SU-DHL-6 (cell line): ENCODE measurements at regions not wholly inside any gene's neighbourhood (a gene's known extent, or its start where the extent isn't known, plus 50 kb on each side); places are given as distances from the start of the nearest gene placed in this dataset.

Experiments
- H2AFZ ChIP-seq: fragments of 200-600 bp; sonication (generic); 2 replicates; pipeline ENCODE4 v1.6.1; 2014; ENCODE audit warnings: low read depth, mild to moderate bottlenecking, moderate library complexity, mixed read lengths, antibody characterized with exemption, low read length; ENCODE audit not compliant: severe bottlenecking
- H3F3A ChIP-seq: fragments of 200-600 bp; shearing (Covaris generic); 2 replicates; pipeline ENCODE4 v1.6.0; 2016; ENCODE audit warnings: antibody characterized with exemption, mild to moderate bottlenecking; ENCODE audit not compliant: insufficient read depth
- H3K27ac ChIP-seq: fragments of 200-600 bp; sonication (generic); 2 replicates; pipeline ENCODE4 v1.5.1; 2016; ENCODE audit warnings: low read depth, mild to moderate bottlenecking, low read length, moderate library complexity, mixed read lengths
- H3K27me3 ChIP-seq: fragments of 200-600 bp; sonication (generic), shearing (Covaris generic); 2 replicates; pipeline ENCODE4 v1.6.0; 2014; ENCODE audit warnings: mild to moderate bottlenecking, low read length
- H3K36me3 ChIP-seq: fragments of 200-600 bp; sonication (generic); 2 replicates; pipeline ENCODE4 v1.6.1; 2014; ENCODE audit warnings: mild to moderate bottlenecking, low read length, mixed read lengths
- H3K4me2 ChIP-seq: fragments of 300-600, 200-600 bp; shearing (Covaris generic), sonication (generic); 2 replicates; pipeline ENCODE4 v1.6.0; 2014; ENCODE audit warnings: low read length, low read depth, mild to moderate bottlenecking; ENCODE audit not compliant: poor library complexity, severe bottlenecking
- H3K4me3 ChIP-seq: fragments of 200-600 bp; sonication (generic); 2 replicates; pipeline ENCODE4 v1.5.1; 2014; ENCODE audit warnings: antibody characterized with exemption, low read length, mild to moderate bottlenecking, mixed read lengths; ENCODE audit not compliant: insufficient read depth, poor library complexity, severe bottlenecking
- H3K79me2 ChIP-seq: fragments of 200-600 bp; sonication (generic); 2 replicates; pipeline ENCODE4 v1.6.1; 2014; ENCODE audit warnings: mild to moderate bottlenecking, low read length, moderate library complexity; ENCODE audit not compliant: insufficient read depth
- H3K9ac ChIP-seq: fragments of 200-600 bp; sonication (generic); 2 replicates; pipeline ENCODE4 v1.7.0; 2014; ENCODE audit warnings: mild to moderate bottlenecking, low read length
- H3K9me2 ChIP-seq: fragments of 200-600 bp; sonication (generic); replicated peaks from 2 replicates; pipeline ENCODE4 v1.6.1; 2014; ENCODE audit warnings: low read length; ENCODE audit not compliant: insufficient read depth
- H3K9me3 ChIP-seq: fragments of 200-600 bp; sonication (generic); 2 replicates; pipeline ENCODE4 v1.6.1; 2014; ENCODE audit warnings: low read length, mixed read lengths; ENCODE audit not compliant: insufficient read depth
- H4K20me1 ChIP-seq: fragments of 200-600 bp; sonication (generic); 2 replicates; pipeline ENCODE4 v1.6.1; 2014; ENCODE audit warnings: low read depth, mild to moderate bottlenecking, antibody characterized with exemption, low read length, moderate library complexity, mixed read lengths
- CTCF ChIP-seq: fragments of 200-600 bp; sonication (generic); IDR thresholded peaks from one replicate; pipeline ENCODE4 v1.5.1; 2017; ENCODE audit warnings: antibody characterized with exemption, mild to moderate bottlenecking, low read length, moderate library complexity; ENCODE audit not compliant: insufficient read depth, poor library complexity, severe bottlenecking
- EZH2phosphoT487 ChIP-seq: fragments of 200-600 bp; sonication (generic), shearing (Covaris generic); conservative IDR thresholded peaks from 2 replicates; pipeline ENCODE4 v1.6.1; 2018; ENCODE audit warnings: mild to moderate bottlenecking, antibody characterized with exemption, low read length, moderate library complexity, mixed read lengths

- Histone ChIP-seq H3K36me3 (no peaks in the 10 kb centered on the region), H3K9me2 (no peaks in the 10 kb centered on the region), H3F3A (no peaks in the 10 kb centered on the region), H3K4me2 (no peak overlapping the region), H3K27ac (no peak overlapping the region), H3K9me3 (no peaks in the 10 kb centered on the region; the same call in 1 of the 2 replicates), H2AFZ (no peak overlapping the region), H3K9ac (no peak overlapping the region), H3K27me3 (no peaks in the 10 kb centered on the region), H3K79me2 (no peaks in the 10 kb centered on the region), H3K4me3 (no peak overlapping the region), H4K20me1 (no peaks in the 10 kb centered on the region)
- TF ChIP-seq CTCF = no peak
- no peak for TF ChIP-seq EZH2phosphoT487
Observed at GRCh38 chr4:160848901-160849760, 1314.7 kb downstream of the FSTL5 start.

- TF ChIP-seq EZH2phosphoT487 (no peak), CTCF (no peak)
- Histone ChIP-seq H3K4me3 (no peak overlapping the region), H3K9ac (no peak overlapping the region), H3K27ac (no peak overlapping the region), H3K4me2 (no peak overlapping the region), H4K20me1 (no peaks in the 10 kb centered on the region), H3F3A (no peaks in the 10 kb centered on the region), H3K9me3 (no peaks in the 10 kb centered on the region), H2AFZ (no peak overlapping the region), H3K79me2 (no peaks in the 10 kb centered on the region), H3K36me3 (no peaks in the 10 kb centered on the region), H3K9me2 (no peaks in the 10 kb centered on the region), H3K27me3 (no peaks in the 10 kb centered on the region)
Observed at GRCh38 chr4:160864253-160864652, 1299.5 kb downstream of the FSTL5 start.

- no peaks in the 10 kb centered on the region for H3K9me2 ChIP-seq
- no peaks in the 10 kb centered on the region for H3K79me2 ChIP-seq
- no peak for TF ChIP-seq CTCF
- TF ChIP-seq EZH2phosphoT487 = no peak
- no peaks in the 10 kb centered on the region for H3F3A ChIP-seq
- no peak overlapping the region for H3K4me2 ChIP-seq
- no peaks in the 10 kb centered on the region for H3K27me3 ChIP-seq
- H3K9me3 ChIP-seq = no peaks in the 10 kb centered on the region
- no peak overlapping the region for H3K27ac ChIP-seq
- no peak overlapping the region for H3K4me3 ChIP-seq
- H3K9ac ChIP-seq = no peak overlapping the region
- no peak overlapping the region for H2AFZ ChIP-seq
- no peaks in the 10 kb centered on the region for H4K20me1 ChIP-seq
- no peaks in the 10 kb centered on the region for H3K36me3 ChIP-seq
Observed at GRCh38 chr4:160869899-160870298, 1293.9 kb downstream of the FSTL5 start.
